Tongue (tissue), 1 donor: ENCODE measurements at regions not wholly inside any gene's neighbourhood (a gene's known extent, or its start where the extent isn't known, plus 50 kb on each side); places are given as distances from the start of the nearest gene placed in this dataset.

Experiments used
- DNase-seq: peaks from one replicate; pipeline ENCODE4 v3.0.0-alpha.2; 2015

GRCh38 chr14:97594306-97594705, 797.1 kb downstream of the VRK1 start:
- DNase-seq: no peak

- DNase-seq: no peak
Observed at GRCh38 chr14:97602438-97603117, 805.4 kb downstream of the VRK1 start.

- DNase-seq: no peak
Observed at GRCh38 chr14:97603201-97603600, 806.0 kb downstream of the VRK1 start.

- no peak for DNase-seq
Observed at GRCh38 chr14:97604731-97605130, 807.5 kb downstream of the VRK1 start.

GRCh38 chr14:97618401-97618800, 821.2 kb downstream of the VRK1 start:
- no peak for DNase-seq

GRCh38 chr14:97618917-97619690, 821.9 kb downstream of the VRK1 start:
- no peak for DNase-seq

- no peak for DNase-seq
Observed at GRCh38 chr14:97620066-97620465, 822.9 kb downstream of the VRK1 start.

- no peak for DNase-seq
Observed at GRCh38 chr14:97624985-97625384, 827.8 kb downstream of the VRK1 start.

- DNase-seq: peak; percentile 7
Observed at GRCh38 chr14:97625477-97625876, 828.3 kb downstream of the VRK1 start.

GRCh38 chr14:97626088-97626487, 828.9 kb downstream of the VRK1 start:
- DNase-seq: peak; percentile 15

- DNase-seq: no peak
Observed at GRCh38 chr14:97630249-97630648, 833.1 kb downstream of the VRK1 start.

GRCh38 chr14:97633131-97633738, 836.1 kb downstream of the VRK1 start:
- DNase-seq: no peak

GRCh38 chr14:97634751-97635150, 837.6 kb downstream of the VRK1 start:
- peak; percentile 41 for DNase-seq

GRCh38 chr14:97638864-97639263, 841.7 kb downstream of the VRK1 start:
- no peak for DNase-seq

- no peak for DNase-seq
Observed at GRCh38 chr14:97640031-97640430, 842.8 kb downstream of the VRK1 start.

- peak; percentile 10 for DNase-seq
Observed at GRCh38 chr14:97641827-97642226, 844.6 kb downstream of the VRK1 start.

- DNase-seq: no peak
Observed at GRCh38 chr14:97642631-97643030, 845.4 kb downstream of the VRK1 start.

- no peak for DNase-seq
Observed at GRCh38 chr14:97644365-97644764, 847.2 kb downstream of the VRK1 start.

- no peak for DNase-seq
Observed at GRCh38 chr14:97649752-97650151, 852.6 kb downstream of the VRK1 start.

GRCh38 chr14:97655169-97655948, 858.2 kb downstream of the VRK1 start:
- DNase-seq: peak; percentile 28

GRCh38 chr14:97657609-97658008, 860.4 kb downstream of the VRK1 start:
- DNase-seq: no peak

GRCh38 chr14:97687944-97688630, 890.9 kb downstream of the VRK1 start:
- DNase-seq: no peak
